NCI-H2227 treated with DMSO at 0.1 percent for 48 hours (cell line): ENCODE measurements at regions not wholly inside any gene's neighbourhood (a gene's known extent, or its start where the extent isn't known, plus 50 kb on each side); places are given as distances from the start of the nearest gene placed in this dataset.

Experiments used
- DNase-seq: peaks from one replicate; lab custom pipeline; 2025; lab: John Stamatoyannopoulos, UW

DNA sequence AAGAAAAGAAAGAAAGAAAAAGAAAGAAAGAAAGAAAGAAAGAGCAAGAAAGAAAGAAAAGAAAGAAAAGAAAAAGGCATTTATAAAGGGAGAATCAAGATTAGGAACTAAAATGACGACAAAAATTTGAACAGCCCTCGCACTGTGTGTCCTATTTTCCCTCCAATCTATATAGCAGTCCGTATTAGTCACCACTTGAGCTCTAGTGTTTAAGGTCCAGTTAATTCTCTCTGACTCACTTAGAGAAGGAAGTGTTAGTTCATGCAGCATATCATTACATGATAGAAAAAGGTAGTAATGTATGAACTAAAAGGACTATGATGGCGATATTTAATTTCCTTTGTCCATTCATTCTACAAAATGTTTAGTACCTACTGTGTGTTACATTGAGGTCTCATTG lies 122.7 kb downstream of the CBLL2 start:
- no peak for DNase-seq

- DNase-seq: no peak
Measured at GRCh38 chrX:22396408-22396807, 123.7 kb downstream of the CBLL2 start.

- no peak for DNase-seq
Measured at GRCh38 chrX:22397566-22397965, 124.9 kb downstream of the CBLL2 start.

GRCh38 chrX:22399437-22400192 lies 126.9 kb downstream of the CBLL2 start:
- no peak for DNase-seq

DNA sequence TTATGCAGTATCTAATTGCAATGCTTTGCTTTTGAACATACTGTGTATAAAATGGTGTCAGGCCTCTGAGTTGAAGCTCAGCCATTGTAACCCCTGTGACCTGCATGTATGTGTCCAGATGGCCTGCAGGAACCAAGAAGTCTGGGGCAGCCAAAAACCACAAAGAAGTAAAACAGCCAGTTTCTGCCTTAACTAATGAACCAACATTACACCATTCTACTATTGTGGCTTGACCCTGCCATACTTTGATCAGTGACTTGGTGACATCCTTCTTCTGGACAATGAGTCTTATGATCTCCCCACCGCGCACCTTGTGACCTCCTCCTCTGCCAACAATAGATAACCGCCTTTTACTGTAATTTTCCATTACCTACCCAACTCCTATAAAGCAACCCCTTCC lies 131.6 kb downstream of the CBLL2 start:
- DNase-seq: no peak

GRCh38 chrX:22406201-22406737 lies 133.6 kb downstream of the CBLL2 start:
- DNase-seq: no peak

- DNase-seq: no peak
Measured at GRCh38 chrX:22409418-22409817, 136.7 kb downstream of the CBLL2 start.

DNA sequence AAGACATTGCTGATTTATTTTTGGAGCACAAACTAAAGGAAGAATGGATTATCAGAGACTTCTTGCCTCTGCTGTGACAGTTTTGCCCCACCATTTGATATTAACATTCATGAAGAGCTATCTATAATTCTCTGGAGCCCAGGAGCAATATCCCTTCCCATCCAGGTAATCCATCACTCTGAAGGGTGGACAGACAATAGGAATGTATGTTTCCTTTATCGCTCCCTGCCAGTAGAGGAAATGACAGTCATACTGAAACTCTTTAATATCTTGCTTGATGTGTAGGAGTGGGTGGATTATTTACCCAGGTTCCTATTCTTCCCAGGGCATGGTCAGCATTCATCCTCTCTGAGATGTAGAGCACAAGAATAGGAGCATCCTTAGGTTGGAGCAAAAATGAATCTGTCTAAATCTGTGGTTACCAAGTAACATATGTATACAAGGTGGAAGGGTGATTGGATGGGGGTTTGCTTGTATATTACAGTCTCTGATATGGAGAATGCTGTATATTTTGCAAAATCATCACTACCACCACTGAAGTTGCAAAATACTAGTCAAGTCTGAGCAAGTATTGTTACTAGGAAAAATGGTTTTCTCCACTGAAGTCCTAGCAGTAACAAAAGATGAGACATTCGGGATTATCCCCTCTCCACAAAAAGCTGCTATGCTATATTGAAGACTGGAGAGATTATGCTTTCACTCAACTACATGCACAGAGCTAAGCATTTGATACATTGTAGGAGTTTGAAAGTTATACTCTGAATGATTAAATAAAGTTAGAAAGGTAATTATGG lies 151.6 kb downstream of the CBLL2 start:
- no peak for DNase-seq

- no peak for DNase-seq
Measured at GRCh38 chrX:22424919-22425318, 152.2 kb downstream of the CBLL2 start.

DNA sequence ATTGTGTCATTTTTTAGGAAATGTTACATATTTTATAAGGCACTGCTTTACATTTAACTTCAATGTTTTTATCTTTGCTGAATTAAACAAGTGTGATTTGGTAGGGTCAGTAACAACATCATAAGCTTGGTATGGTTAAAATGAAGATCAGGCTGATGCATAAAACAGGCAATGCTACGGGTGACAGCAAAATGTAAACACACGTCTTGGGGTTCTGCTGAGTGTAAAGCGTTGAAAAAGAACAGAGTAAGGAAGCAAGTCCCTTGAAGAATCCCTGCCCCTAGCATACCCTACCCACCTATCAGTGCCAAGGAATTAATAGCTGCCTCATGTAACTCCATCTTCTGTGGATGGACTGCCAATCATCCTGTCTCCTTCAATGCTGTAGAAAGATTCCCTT lies 157.0 kb downstream of the CBLL2 start:
- DNase-seq: no peak

- no peak for DNase-seq
Measured at GRCh38 chrX:22430701-22431100, 158.0 kb downstream of the CBLL2 start.

DNA sequence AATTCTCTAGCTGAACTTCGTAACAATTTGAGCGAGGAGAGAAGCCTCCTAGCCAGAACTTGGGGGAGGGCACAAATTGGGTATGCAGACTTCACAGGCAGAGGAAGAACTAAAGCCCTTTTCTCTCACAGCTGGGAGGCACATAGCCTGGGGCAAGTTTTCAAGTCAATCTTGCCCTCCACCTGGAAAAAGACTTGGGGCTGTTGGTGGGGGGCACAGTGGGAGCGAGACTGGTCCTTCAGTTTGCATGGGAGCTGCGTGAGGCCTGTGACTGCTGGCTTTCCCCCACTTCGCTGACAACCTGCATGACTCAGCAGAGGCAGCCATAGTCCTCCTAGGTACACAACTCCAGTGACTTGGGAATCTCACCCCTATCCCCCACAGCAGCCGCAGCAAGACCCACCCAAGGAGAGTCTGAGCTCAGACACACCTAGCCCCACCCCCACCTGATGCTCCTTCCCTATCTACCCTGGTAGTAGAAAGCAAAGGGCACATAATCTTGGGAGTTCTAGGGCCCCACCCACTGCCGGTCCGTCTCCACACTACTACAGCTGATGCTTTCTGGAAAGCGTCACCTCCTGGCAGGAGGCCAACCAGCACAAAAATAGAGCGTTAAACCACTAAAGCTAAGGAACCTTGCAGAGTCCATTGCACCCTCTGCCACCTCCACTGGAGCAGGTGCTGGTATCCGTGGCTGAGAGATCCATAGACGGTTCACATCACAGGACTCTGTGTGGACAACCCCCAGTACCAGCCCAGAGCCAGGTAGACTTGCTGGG lies 160.8 kb downstream of the CBLL2 start:
- DNase-seq: no peak

DNA sequence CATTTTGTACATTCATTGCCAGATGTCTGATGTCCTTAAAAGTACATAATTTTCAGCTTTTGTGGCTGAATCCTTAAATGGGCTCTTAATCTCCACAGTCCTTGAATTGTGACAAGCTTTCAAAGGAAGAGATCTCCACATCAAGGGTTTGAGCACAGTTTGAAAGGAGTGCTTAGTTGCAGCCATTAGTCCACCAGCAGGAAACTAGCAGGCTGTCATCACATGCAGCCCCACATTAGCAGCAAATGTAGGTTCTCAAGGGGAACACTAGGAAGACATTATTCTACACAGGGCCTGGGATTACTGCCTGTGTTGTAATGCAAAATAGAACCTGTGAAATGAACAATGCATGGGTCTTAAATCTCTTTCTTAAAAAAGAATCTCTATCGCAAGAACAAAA lies 173.2 kb downstream of the CBLL2 start:
- DNase-seq: no peak

GRCh38 chrX:22462959-22463358 lies 190.2 kb downstream of the CBLL2 start:
- no peak for DNase-seq

DNA sequence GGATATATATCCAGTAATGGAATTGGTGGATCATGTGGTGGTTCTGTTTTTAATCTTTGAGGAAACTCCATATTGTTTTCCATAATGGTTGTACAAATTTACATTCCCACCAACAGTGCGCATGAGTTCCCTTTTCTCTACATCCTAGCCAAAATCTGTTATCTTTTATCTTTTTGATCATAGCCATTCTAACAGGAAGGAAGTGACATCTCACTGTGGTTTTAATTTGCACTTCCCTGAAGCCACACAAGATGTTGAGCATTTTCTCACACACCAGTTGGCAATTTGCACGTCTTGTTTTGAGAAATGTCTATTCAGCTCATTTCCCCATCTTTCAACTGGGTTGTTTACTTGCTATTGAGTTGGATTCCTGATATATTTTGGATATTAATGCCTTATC lies 194.9 kb downstream of the CBLL2 start:
- no peak for DNase-seq

GRCh38 chrX:22481436-22481835 lies 208.7 kb downstream of the CBLL2 start:
- DNase-seq: no peak

DNA sequence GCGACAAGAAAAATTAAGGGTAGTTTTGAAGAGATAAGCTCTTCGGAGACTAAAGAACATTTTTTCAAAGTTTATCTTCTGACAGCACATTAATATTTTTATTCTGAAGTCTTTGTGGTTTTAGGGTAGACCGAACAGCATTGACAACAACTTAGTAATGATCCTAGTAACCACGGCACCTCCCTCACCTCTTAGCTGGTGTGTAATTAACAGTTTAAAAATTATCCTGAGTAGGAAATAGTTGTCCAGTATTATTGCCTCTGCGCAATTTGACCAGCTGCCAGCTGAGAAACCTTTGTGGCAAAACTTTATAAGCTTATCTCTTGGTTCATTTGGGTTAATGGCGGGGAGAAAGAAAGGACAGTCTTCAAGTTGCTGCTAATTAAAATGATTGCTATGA lies 213.6 kb downstream of the CBLL2 start:
- no peak for DNase-seq

DNA sequence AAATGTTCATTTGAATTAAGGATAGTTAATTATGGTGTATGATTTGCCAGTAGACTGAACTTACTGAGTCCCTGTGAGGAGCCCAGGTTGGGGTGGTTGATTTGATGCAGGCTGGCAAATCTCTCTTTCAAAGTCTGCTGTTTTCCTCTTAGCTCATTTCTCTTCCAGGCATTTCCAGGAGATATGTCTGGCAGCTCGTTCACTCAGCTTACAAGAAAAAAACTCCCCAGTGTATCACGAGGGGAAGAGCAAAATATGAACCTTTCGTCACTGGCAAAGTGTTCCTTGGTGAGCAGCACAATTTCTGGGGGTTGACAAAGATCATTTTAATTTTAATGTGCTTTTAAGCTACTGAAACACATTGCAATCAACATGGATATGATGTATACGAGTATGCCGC lies 244.2 kb downstream of the CBLL2 start:
- DNase-seq: no peak

DNA sequence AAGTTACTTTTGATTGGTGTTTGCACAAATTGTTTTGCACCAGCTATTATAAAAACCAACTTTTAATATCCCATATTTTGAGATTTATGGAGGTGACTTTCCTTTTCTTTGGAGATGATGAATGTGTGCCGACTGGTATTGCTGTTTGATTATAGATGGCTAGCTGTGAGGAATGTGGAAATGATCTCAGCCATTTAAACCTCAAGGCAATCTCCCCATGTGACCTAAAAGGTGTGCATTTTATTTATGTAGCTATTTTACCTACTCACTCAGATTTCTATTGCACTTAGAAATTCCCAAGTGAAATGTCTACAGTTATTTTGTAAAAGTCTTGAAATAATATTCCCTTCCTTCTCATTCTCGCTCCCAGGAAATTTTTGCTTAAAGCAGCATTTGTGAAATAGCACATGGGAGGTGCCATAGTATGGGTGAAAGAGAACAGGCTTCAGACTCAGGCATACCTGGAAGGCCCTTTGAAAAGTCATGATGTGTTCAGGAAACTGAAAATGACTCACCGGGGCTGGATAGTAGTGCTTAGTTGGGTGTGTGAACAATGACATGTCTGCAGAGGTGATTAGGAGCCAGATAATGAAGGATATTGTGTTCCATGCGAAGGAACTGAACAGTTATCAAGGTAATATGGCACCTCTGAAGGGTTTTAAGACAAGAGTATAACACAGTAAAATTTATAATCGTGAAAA lies 247.6 kb downstream of the CBLL2 start:
- no peak for DNase-seq

DNA sequence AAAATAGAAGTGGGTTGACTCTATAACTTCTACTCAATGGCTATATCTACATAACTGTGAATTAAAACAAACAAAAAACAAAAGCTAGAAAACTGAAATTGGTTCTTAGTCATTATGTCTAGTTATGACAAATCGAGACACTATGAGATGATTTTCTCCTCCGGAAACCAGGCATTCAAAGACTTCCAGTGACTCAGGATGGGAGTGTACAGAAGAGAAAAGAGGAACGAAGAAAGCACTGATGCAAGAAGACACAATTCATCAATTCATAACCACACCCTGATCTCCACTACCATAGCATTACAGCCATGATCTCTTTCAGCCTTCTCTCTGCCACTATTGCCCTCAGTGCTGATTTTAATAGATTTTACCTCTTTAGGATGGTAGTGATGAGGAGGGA lies 253.6 kb downstream of the CBLL2 start:
- no peak for DNase-seq

- no peak for DNase-seq
Measured at GRCh38 chrX:22527302-22527701, 254.6 kb downstream of the CBLL2 start.

DNA sequence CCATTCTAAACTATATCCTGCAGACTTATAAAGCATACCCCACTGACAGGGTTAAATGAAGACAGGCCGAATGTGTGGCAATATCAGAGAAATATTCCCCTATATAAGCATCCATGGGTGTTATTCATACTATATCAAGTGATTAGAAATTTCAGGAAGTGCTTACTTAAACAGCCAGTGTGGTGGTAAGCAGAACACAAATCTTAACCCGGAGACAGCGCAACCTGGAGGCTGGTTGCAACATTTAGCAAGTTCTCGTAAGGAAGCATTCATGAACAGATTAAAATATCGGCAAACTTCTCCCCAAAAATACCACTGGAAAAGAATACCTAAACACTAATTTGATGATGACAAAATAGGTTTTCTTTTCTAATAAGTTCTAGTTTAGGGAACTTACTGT lies 261.2 kb downstream of the CBLL2 start:
- DNase-seq: no peak
